ENCODE measurements at regions not wholly inside any gene's neighbourhood (a gene's known extent, or its start where the extent isn't known, plus 50 kb on each side); places are given as distances from the start of the nearest gene placed in this dataset.
"Not testable (repeated sequence)": the region's sequence is repeated elsewhere in the genome, so short reads cannot be mapped to it uniquely, and the experiment has no call there.

GRCh38 chr11:103808252-103808651 is 228.2 kb upstream of the DDI1 start:
- H3K27me3 ChIP-seq (ENCODE audit: control insufficient read depth, insufficient read depth, low read length) = no peaks in the 10 kb centered on the region
- no peak overlapping the region for H2AFZ ChIP-seq (ENCODE audit: low read length)
- H3K4me1 ChIP-seq (ENCODE audit: control insufficient read depth, extremely low read depth, insufficient read depth, low read length) = no peaks in the 10 kb centered on the region
- H3K36me3 ChIP-seq (ENCODE audit: control insufficient read depth, insufficient read depth, low read length) = no peaks in the 10 kb centered on the region
- H3K9me3 ChIP-seq (ENCODE audit: control insufficient read depth, insufficient read depth, low read depth, low read length) = no peaks in the 10 kb centered on the region
- H3K27ac ChIP-seq (ENCODE audit: insufficient read depth, low read length) = no peak overlapping the region
- no peaks in the 10 kb centered on the region for H3K79me2 ChIP-seq (ENCODE audit: control insufficient read depth, insufficient read depth, low read length)
- DNase-seq (ENCODE audit: low read depth in 2 of 2) = peak in 1 of 2 donors; percentile 64
- no peak overlapping the region for H3K9ac ChIP-seq (ENCODE audit: insufficient read depth, low read length)
- no peak overlapping the region for H3K4me2 ChIP-seq (ENCODE audit: extremely low read depth, insufficient read depth, low read length)
- TF ChIP-seq, protein P1, sequence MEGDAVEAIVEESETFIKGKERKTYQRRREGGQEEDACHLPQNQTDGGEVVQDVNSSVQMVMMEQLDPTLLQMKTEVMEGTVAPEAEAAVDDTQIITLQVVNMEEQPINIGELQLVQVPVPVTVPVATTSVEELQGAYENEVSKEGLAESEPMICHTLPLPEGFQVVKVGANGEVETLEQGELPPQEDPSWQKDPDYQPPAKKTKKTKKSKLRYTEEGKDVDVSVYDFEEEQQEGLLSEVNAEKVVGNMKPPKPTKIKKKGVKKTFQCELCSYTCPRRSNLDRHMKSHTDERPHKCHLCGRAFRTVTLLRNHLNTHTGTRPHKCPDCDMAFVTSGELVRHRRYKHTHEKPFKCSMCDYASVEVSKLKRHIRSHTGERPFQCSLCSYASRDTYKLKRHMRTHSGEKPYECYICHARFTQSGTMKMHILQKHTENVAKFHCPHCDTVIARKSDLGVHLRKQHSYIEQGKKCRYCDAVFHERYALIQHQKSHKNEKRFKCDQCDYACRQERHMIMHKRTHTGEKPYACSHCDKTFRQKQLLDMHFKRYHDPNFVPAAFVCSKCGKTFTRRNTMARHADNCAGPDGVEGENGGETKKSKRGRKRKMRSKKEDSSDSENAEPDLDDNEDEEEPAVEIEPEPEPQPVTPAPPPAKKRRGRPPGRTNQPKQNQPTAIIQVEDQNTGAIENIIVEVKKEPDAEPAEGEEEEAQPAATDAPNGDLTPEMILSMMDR (conservative IDR thresholded peaks at IDR 0.05 in 1 of 2, IDR thresholded peaks at IDR 0.05 in 1 of 2; ENCODE audit: low read depth in 1 of 2, low read length in 2 of 2) = no peak
- no peak for TF ChIP-seq EZH2 (IDR thresholded peaks at IDR 0.05; ENCODE audit: low read length, missing control alignments)
- H4K20me1 ChIP-seq (ENCODE audit: control insufficient read depth, extremely low read depth, insufficient read depth, low read length) = no peaks in the 10 kb centered on the region
- no peak overlapping the region for H3K4me3 ChIP-seq (replicated peaks in 1 of 4; ENCODE audit: control extremely low read depth in 1 of 4, insufficient read depth in 1 of 4, low read depth in 3 of 4, low read length in 4 of 4)

DNA sequence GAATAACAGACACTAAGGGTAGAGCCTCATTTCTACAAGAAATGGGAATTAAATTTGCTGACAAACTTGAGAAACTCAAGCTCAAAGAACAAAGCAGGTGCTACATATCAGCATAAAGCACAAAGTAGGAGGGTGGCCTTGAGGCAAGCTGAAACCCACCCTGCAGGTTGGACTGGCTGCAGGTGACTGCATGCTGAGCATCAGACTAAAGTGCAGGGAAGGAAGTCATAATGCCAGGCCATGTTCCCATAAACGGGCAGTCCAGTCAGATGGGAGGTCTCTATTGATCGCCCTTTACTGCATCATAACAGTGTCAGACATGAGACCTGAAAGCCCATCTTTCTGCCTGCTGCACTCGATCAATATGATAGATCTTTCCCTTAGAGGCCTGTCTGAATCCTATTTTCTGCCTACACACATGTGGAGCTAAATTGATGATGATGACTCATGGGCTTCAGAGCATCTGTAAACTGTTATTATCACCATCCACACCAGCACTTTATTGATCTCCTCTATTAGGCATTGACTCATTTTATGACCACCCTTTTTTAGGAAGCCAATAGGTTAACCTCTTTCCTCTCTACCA is 224.5 kb upstream of the DDI1 start:
- H3K4me2 ChIP-seq (ENCODE audit: extremely low read depth, insufficient read depth, low read length) = no peak overlapping the region
- H3K4me3 ChIP-seq (replicated peaks in 1 of 4; ENCODE audit: control extremely low read depth in 1 of 4, insufficient read depth in 1 of 4, low read depth in 3 of 4, low read length in 4 of 4) = no peak overlapping the region
- no peak for DNase-seq (ENCODE audit: low read depth in 2 of 2)
- no peak overlapping the region for H3K9ac ChIP-seq (ENCODE audit: insufficient read depth, low read length)
- no peak overlapping the region for H2AFZ ChIP-seq (ENCODE audit: low read length)
- H3K4me1 ChIP-seq (ENCODE audit: control insufficient read depth, extremely low read depth, insufficient read depth, low read length) = no peaks in the 10 kb centered on the region
- no peaks in the 10 kb centered on the region for H4K20me1 ChIP-seq (ENCODE audit: control insufficient read depth, extremely low read depth, insufficient read depth, low read length)
- H3K79me2 ChIP-seq (ENCODE audit: control insufficient read depth, insufficient read depth, low read length) = no peaks in the 10 kb centered on the region
- H3K36me3 ChIP-seq (ENCODE audit: control insufficient read depth, insufficient read depth, low read length) = no peaks in the 10 kb centered on the region
- TF ChIP-seq, protein P1 (conservative IDR thresholded peaks at IDR 0.05 in 1 of 2, IDR thresholded peaks at IDR 0.05 in 1 of 2; ENCODE audit: low read depth in 1 of 2, low read length in 2 of 2) = no peak
- TF ChIP-seq EZH2 (IDR thresholded peaks at IDR 0.05; ENCODE audit: low read length, missing control alignments) = no peak
- H3K27me3 ChIP-seq (ENCODE audit: control insufficient read depth, insufficient read depth, low read length) = no peaks in the 10 kb centered on the region
- H3K27ac ChIP-seq (ENCODE audit: insufficient read depth, low read length) = no peak overlapping the region
- H3K9me3 ChIP-seq (ENCODE audit: control insufficient read depth, insufficient read depth, low read depth, low read length) = no peaks in the 10 kb centered on the region

- H4K20me1 ChIP-seq (ENCODE audit: control insufficient read depth, extremely low read depth, insufficient read depth, low read length) = no peaks in the 10 kb centered on the region
- H3K79me2 ChIP-seq (ENCODE audit: control insufficient read depth, insufficient read depth, low read length) = no peaks in the 10 kb centered on the region
- no peak overlapping the region for H2AFZ ChIP-seq (ENCODE audit: low read length)
- no peak for DNase-seq (ENCODE audit: low read depth in 2 of 2)
- H3K4me3 ChIP-seq (replicated peaks in 1 of 4; ENCODE audit: control extremely low read depth in 1 of 4, insufficient read depth in 1 of 4, low read depth in 3 of 4, low read length in 4 of 4) = no peak overlapping the region
- TF ChIP-seq EZH2 (IDR thresholded peaks at IDR 0.05; ENCODE audit: low read length, missing control alignments) = no peak
- TF ChIP-seq, protein P1 (conservative IDR thresholded peaks at IDR 0.05 in 1 of 2, IDR thresholded peaks at IDR 0.05 in 1 of 2; ENCODE audit: low read depth in 1 of 2, low read length in 2 of 2) = no peak
- H3K4me2 ChIP-seq (ENCODE audit: extremely low read depth, insufficient read depth, low read length) = no peak overlapping the region
- H3K27ac ChIP-seq (ENCODE audit: insufficient read depth, low read length) = no peak overlapping the region
- no peak overlapping the region for H3K9ac ChIP-seq (ENCODE audit: insufficient read depth, low read length)
- no peaks in the 10 kb centered on the region for H3K4me1 ChIP-seq (ENCODE audit: control insufficient read depth, extremely low read depth, insufficient read depth, low read length)
- H3K36me3 ChIP-seq (ENCODE audit: control insufficient read depth, insufficient read depth, low read length) = no peaks in the 10 kb centered on the region
- no peaks in the 10 kb centered on the region for H3K9me3 ChIP-seq (ENCODE audit: control insufficient read depth, insufficient read depth, low read depth, low read length)
- H3K27me3 ChIP-seq (ENCODE audit: control insufficient read depth, insufficient read depth, low read length) = no peaks in the 10 kb centered on the region
Measured at GRCh38 chr11:103812680-103813079, 223.8 kb upstream of the DDI1 start.

DNA sequence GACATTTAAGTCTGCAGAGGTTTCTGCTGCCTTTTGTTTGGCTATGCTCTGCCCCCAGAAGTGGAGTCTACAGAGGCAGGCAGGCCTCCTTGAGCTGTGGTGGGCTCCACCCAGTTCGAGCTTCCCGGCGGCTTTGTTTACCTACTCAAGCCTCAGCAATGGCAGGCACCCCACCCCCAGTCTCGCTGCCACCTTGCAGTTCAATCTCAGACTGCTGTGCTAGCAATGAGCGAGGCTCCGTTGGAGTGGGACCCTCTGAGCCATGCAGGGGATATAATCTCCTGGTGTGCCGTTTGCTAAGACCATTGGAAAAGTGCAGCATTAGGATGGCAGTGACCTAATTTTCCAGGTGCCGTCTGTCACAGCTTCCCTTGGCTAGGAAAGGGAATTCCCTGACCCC is 216.1 kb upstream of the DDI1 start:
- H4K20me1 ChIP-seq (ENCODE audit: control insufficient read depth, extremely low read depth, insufficient read depth, low read length); H3K27me3 ChIP-seq (ENCODE audit: control insufficient read depth, insufficient read depth, low read length); H3K27ac ChIP-seq (ENCODE audit: insufficient read depth, low read length); H3K4me1 ChIP-seq (ENCODE audit: control insufficient read depth, extremely low read depth, insufficient read depth, low read length); H3K9me3 ChIP-seq (ENCODE audit: control insufficient read depth, insufficient read depth, low read depth, low read length); DNase-seq (ENCODE audit: low read depth in 2 of 2); H2AFZ ChIP-seq (ENCODE audit: low read length); H3K79me2 ChIP-seq (ENCODE audit: control insufficient read depth, insufficient read depth, low read length); H3K4me2 ChIP-seq (ENCODE audit: extremely low read depth, insufficient read depth, low read length); H3K36me3 ChIP-seq (ENCODE audit: control insufficient read depth, insufficient read depth, low read length); H3K4me3 ChIP-seq (replicated peaks in 1 of 4; ENCODE audit: control extremely low read depth in 1 of 4, insufficient read depth in 1 of 4, low read depth in 3 of 4, low read length in 4 of 4); H3K9ac ChIP-seq (ENCODE audit: insufficient read depth, low read length): not testable (repeated sequence)
